ENCODE measurements at regions not wholly inside any gene's neighbourhood (a gene's known extent, or its start where the extent isn't known, plus 50 kb on each side); places are given as distances from the start of the nearest gene placed in this dataset.
"Not testable (repeated sequence)": the region's sequence is repeated elsewhere in the genome, so short reads cannot be mapped to it uniquely, and the experiment has no call there.

DNA sequence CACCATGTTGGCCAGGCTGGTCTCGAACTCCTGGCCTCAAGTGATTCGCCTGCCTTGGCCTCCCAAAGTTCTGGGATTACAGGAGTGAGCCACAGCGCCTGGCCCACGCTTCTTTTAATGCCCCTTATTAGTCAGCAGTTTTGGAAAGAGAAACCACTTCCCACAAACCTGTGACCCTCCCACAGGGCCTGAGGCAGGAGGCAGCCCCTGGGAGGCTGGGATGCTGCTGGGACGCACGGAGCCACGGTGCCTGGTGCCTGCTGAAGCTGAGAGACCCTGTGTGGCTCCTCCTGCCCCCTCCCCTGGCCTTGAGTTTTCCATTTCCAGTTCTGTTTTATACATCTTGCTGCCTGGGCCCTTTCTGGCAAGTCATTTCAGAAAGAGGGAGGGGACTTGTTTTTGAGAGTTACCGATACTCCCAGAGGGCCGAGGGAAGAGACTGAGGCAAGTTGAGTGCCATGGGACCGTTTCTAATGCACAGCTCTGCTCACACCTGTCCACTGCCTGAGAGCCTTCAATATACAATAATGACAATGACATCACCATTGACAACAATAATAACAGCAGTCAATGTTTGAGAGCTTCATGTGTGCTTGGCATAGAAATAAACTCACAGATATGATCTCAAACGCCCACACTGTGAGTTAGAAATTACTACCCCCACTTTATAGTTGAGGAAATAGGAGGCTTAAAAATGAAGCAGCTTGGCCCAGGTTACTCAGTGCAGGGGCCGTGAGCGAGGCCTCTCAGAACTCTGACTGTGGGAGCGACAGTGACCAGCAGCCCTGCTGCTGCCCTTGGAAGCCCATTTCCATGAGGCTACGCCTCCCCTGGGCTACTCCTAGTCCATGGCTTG, 78.1 kb upstream of the YWHAQ start:
- DNase-seq (ENCODE audit: low spot score), result no peak

DNA sequence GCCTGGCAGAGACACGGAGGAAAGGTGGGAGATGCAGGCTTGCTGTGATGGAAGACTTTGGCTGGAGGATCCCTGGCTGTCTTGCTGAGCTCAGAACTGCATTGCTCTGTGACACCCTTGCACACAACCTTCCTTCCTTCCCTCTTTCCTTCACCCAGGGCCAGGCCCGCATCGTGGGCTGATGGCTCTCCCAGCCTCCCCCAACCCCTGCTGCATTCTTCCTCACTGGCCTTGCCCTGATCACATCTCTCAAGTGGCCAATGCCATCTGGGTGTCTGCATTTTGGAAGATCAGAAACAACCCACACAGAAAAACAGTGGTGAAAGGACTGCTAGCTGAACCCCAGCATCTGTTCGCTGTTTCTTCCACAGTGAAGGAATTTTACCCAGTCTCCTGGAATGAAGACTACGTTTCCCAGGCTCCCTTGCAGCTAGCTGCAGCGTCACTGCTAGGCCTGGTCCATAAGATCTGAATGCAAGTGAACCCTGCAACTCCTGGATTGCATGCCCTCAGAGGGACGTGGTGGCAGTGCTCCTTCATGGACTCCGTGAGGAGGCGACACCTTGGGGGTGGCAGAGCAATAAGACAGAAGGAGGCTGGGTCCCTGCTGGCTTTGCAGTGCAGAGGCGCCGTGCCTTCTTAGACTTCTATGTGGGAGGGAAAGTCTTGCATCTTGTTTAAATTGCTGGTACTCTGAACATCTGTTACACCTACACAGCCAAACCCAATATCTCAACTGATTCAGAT, 78.9 kb upstream of the YWHAQ start:
- no peak for DNase-seq (ENCODE audit: low spot score)

DNA sequence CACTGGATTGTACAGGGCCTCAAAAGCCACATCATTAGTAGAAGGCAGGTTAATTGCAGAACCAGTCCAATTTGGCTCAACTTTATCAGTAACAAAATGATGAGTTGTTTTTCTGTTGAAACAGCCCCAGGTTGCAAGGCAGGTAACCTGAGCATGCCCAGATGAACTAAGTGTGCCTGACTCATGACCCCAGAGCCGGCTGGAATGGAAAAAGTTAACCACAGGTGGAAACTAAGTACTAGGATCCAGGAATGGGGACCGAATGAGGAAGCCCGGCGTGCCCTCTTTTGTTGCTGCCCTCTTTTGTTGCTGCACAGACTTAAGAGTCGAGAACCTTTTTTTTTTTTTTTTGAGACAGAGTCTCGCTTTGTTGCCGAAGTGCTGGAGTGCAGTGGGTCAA, 79.5 kb upstream of the YWHAQ start:
- no peak for DNase-seq (ENCODE audit: low spot score)

DNA sequence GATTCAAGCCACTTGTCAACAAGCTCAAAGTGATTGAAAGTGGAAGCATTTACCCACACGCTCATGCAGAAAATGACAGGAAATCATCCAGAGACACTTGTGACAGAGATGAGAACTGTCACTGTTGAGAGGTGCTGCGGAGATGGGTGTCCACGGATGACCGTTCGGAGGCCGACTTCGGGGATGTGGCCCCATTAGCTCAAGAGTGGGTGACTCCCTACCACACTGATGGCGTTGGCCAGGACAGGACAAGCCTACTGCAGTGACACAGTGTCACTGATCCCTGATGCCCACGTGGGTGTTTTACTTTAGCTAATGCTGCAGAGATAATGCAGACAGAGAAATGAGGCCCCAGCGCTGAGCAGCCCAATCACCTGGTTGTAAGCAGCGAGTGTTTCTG, 81.5 kb upstream of the YWHAQ start:
- DNase-seq (ENCODE audit: low spot score), result no peak

DNA sequence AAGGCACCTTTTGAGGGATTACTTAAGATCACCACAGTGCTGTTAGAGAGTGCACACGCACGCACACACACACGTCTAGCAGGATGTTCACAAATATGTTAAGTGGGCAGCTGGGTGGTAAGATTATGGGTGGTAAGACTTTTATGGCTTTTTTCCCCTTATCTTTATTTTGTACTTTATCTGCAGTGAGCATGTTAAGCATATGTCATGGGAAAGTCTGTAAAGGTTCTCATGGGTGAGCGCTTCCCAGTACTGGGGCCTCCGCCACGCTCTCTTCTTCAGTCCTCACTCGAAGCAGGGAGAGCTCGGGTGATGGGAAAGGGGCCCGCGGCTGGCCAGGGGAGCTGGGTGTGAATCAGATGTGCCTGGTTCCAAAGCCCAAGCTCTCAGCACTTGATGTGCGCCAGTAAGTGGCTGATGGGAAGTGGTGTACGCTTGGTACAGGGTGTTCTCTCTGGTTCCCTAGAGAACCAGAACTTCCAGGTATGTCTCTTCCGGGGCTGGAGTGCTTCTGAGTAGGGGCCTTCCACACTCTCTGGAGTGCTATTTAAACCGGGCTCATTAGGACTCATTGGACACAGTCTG, 83.9 kb upstream of the YWHAQ start:
- DNase-seq (ENCODE audit: low spot score), result no peak

DNA sequence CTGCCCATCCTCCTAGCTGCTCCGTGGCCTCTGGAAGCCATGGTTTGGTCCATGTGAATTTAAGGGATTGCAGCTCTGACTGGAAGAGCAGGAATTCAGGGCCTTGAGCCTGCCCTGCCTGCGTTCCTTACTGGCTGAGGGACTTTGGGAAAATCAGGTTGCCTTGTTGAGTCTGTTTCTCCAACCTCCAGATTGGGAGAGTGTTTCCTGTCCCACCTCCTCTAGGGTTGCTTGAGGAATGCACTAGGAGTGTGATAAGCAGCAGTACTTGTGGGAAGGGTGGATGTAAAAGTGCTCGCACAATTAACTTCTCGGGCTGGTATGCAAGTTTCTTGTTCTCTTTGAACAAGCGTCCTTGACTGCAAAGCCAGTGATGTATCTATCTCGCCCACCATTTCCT, 84.4 kb upstream of the YWHAQ start:
- no peak for DNase-seq (ENCODE audit: low spot score)

DNA sequence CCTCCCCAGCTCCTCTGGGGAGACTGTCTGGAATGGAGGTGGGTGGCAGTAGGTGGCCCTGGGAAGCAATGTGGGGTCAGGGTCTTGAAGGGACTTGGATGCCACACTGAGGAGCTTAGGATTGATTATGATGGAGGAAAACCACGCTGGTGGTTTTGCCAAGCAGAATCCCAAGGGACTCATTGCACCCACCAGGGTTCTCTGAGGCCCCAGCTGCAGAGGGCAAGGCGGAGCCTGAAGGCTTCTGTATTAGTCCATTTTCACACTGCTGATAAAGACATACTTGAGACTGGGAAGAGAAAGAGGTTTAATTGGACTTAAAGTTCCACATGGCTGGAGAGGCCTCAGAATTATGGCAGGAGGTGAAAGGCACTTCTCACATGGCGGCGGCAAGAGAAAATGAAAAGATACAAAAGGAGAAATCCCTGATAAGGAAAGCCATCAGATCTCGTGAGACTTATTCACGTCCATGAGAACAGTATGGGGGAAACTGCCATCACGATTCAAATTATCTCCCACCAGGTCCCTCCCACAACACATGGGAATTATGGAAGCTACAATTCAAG, 87.2 kb upstream of the YWHAQ start:
- no peak for DNase-seq (ENCODE audit: low spot score)

DNA sequence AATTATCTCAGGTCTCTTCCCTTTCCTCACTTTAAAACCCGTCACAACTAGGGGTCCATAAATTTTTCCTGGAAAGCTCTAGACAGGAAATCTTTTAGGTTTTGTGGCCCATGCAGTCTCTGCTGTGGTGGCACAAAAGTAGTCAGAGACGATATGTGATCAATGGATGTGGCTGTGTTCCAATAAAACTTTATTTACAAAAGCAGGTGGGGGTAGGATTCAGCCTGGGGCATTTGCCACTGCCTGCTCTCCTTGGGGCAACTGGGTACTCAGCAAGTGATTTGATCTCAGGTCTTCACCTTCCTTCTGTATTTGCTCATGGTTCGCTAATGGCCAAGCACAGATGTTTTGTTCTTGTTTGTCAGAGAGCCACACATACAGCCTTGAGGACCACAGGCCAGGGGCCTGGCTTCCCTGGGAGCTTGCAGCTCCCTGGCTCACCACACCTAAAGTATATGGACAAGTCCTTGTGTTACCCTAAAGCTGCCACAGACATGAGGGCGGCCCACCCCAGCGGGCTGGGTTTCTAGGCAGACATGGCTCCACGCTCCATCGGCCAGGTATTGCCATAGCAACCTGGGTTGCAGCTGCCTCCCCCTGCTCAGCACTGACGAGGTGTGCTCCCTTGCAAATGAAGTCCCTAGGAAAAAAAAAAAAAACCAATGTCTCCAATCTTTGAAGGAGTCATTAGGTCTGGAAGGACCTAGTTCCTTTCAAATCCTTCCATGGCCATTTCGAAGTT, 89.7 kb upstream of the YWHAQ start:
- DNase-seq (ENCODE audit: low spot score), result no peak

DNA sequence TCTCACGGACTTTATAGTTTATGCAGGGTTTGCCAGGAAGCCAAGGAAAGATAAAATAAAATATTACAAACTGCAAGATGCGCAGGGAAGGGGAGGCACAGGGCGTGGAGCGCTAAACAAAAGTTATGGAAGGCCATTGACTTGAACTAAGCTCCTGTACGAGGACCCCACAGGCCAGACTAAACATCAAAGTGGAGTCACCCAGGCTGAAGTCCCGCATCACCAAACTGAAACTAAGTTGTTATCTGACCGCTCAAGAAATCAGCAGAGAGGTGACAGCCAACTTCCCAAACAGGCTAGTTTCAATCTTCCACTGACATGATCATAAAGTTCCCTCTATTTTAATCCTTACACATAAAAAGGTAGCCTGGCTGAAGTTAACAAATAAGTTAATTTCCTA, 90.5 kb upstream of the YWHAQ start:
- no peak for DNase-seq (ENCODE audit: low spot score)

DNA sequence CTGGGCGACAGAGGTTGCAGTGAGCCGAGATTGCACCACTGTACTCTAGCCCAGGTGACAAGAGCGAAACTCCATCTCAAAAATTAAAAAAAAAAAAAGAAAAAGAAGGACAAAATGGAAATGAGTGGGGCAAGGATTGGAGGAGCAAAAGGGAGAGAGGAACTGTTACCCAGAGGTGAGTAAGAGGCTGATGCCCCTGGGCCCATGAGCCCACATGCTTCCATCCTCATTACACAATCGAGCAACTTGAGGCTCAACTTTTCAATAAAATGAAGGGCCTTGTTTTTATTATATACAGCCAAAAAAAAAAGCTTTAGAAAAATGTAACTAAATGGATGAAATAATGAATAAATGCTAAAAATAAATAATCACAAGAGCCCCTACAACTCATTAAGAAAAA, 91.7 kb upstream of the YWHAQ start:
- DNase-seq (ENCODE audit: low spot score), result no peak

DNA sequence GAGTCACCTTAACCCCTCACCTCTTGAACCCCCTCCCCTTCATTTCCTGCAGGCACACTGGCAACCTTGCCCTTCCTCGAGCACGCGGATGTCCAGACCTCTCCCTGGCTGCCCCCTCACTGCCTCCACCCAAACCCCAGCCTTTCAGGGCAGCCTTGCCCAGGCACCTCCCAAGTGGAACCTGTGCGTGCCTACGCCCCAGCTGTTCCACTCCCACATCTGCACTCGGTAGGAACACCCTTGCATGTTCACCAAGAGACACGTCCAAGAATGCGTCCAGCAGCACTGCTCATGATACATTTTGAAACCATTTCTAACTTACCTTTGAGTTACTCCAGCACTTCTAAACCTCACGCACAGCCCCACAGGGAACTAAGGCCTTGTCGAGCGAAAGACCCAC, 93.8 kb upstream of the YWHAQ start:
- no peak for DNase-seq (ENCODE audit: low spot score)

DNA sequence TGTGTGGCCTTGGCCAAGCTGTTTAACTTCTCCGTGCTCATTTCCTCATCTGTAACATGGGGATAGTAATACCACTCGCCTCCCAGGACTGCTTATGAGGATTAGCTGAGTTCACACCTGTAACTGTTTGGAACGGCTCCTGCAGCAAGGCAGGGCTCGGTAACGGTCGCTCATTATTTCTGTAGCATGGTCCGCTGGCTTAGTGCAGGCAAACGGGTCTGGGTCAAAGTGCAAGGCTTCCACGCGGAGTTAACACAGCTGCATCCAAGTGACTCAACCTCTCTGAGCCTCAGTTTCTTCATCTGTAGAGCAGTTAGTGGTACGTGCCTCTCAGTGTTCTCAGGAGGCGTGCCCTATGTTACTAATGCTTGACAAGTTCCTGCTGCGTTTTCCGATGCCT, 94.3 kb upstream of the YWHAQ start:
- DNase-seq (ENCODE audit: low spot score), result no peak

DNA sequence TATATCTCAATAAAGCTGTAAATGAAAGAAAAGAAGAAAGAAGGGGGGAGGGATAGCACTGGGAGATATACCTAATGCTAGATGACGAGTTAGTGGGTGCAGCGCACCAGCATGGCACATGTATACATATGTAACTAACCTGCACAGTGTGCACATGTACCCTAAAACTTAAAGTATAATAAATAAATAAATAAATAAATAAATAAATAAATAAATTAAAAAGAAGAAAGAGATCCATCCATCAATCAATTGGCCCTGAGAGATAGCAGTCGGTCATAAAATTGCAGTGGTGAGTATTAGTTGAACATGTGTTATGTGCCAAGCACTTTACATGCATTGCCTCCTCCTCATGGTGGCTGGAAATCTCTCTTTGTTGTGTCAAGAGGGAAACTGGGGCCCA, 95.2 kb upstream of the YWHAQ start:
- not testable (repeated sequence) for DNase-seq (ENCODE audit: low spot score)

DNA sequence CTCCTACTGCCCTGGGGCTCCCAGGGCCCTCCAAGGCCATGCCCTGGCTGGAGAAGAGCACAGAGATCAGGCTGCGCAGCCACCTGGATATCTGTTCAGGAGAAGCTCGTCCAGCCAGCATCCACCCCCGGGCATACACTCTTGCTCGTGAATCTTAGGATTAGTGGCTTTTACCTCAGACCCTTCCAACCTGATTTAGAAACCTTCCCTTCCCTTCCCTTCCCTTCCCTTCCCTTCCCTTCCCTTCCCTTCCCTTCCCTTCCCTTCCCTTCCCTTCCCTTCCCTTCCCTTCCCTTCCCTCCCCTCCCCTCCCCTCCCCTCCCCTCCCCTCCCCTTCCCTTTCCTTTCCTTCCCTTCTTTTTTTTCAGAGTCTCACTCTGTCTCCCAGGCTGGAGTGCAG, 99.7 kb upstream of the YWHAQ start:
- DNase-seq (ENCODE audit: low spot score), result not testable (repeated sequence)

DNA sequence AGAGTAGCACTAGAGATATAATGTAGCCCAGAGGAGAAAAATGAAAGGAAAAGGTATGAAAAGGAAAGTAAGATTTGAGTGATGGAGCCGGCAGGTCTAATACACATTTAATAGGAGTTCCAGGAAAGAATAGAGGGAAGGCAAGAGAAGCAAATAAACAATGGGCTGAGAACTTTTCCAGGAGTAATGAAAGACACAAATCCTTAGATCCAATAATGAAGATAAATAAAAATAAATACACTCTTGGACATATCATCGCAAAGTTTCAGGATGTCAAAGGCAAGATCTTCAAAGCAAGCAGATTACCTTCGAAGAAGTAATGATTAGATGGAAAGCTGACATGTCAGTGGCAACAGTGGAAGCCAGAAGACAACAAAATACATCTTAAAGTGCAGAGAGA, 102.0 kb upstream of the YWHAQ start:
- no peak for DNase-seq (ENCODE audit: low spot score)

DNA sequence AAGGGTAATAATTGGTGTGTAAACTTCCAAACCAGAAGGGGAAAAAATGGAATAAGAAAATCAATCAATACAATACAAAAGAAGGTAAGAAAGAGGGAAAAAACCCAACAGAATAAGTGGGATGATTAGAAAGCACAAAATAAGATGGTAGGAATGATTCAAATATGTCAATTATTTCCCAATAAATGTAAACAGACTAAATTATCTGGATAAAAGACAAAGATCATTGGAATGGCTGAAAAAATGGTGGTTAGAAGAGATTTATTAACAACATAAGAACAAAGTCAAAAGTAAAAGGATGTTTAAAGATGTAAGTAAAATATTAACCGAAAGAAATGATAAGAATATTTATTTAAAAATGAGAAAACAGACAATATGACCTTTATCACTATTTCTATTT, 103.5 kb upstream of the YWHAQ start:
- DNase-seq (ENCODE audit: low spot score), result no peak

DNA sequence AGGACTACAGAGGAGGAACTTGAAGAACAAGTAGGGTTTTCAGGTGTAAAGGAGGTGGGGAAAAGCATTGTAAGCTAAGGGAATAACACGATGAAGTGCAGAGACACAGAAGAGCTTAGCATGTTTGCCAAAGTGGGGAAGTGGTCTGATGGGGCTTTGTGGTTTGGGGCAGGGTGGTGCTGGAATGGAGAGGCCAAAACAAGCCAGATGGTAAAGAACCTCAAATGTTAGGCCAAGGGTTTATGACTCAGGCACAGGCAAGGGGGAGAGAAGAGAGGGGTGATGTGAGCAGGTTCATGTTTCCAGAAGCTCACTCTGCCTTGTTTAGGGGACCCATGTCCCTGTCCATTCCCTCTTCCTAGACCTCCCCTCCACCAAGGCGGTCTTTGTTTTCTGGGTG, 104.5 kb upstream of the YWHAQ start:
- no peak for DNase-seq (ENCODE audit: low spot score)

DNA sequence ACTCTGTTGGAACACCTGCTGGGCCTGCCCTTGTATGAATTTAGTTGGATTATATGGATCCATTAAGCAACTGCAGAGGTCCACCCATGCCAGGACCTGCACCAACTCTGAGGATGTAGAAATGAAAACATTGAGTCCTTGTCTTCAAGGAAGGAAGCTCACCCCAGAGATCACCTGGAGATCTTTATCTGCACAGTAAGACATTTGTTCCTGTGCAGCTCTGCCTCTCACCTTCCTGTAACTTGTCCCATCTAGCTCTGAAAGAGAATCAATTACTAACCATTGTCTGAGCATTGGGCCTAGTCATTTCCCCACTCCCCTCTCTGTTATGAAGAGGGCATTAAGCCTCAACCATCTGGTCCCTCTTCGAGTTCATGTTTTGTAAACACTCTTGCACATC, 105.2 kb upstream of the YWHAQ start:
- no peak for DNase-seq (ENCODE audit: low spot score)

DNA sequence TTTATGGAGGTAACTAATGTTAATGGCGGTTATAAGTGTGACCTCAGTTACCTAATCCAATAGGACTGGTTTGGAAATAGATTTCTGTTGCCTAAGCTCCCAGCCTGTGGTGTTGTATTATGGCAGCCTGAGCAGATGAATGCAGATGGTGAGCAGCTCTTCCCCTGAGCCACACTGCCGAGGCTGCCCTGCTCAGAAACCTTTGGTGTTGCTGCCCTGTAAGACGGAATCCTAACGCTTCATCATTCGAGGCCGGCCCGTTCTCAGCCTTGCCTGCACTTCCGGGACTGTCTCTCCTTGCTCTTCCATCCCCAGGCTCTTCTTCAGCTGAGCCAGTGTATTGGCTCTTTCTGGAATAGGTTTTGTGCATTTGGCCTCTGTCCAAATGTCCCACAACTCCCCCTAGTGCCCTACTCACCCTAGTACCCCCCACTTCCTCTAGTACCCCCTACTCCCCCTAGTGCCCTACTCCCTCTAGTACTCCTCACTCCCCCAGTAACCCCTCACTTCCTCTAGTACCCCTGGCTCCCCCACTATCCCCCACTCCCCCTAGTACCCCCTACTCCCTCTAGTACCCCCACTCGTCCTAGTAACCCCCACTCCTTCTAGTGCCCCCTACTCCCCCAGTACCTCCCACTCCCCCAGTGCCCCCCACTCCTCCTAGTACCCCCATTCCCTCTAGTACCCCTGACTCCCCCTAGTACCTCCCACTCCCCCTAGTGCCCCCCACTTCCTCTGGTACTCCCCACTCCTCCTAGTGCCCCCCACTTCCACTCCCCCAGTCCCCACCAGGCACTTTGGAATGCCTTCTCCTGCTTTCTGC, 106.0 kb upstream of the TAF1B start:
- peak; percentile 40 for DNase-seq (ENCODE audit: low spot score)

DNA sequence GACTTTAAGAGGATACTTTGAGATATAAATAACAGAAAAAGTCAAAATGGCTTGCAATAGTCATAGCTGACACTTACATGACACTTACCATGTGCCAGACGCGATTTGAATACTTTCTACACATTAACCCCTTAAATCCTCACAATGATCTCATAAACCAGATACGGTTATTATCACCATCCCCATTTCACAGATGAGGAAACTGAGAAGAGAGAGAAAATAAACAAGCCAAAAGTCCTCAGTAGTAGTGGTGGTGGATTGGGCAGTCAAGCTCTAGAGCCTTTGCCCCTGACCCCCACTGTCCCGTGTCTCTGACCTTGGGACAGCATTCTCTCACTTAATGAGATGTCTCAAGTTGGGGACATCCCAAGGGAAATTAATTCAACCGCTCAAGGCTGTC, 105.2 kb upstream of the TAF1B start:
- no peak for DNase-seq (ENCODE audit: low spot score)

Measured in SW480 (cell line).